K562 (cell line): ENCODE measurements at regions not wholly inside any gene's neighbourhood (a gene's known extent, or its start where the extent isn't known, plus 50 kb on each side); places are given as distances from the start of the nearest gene placed in this dataset.

ENCODE experiments used
- BCL6 ChIP-seq: fragments of 250-450 bp; sonication (Bioruptor Pico); IDR thresholded peaks from 2 replicates; pipeline ENCODE4 v1.4.0; 2020
- CBFA2T2 ChIP-seq: fragments of 450-650 bp; conservative IDR thresholded peaks from 2 replicates; pipeline ENCODE4 v1.6.1; 2017; ENCODE audit warnings: mild to moderate bottlenecking
- CHD1 ChIP-seq: fragments of 200-600 bp; sonication (generic); IDR thresholded peaks from one replicate; pipeline ENCODE4 v1.6.1; 2012; ENCODE audit warnings: mild to moderate bottlenecking, moderate library complexity, low read length, inconsistent platforms
- CHD7 ChIP-seq: fragments of 200-600 bp; sonication (generic); IDR thresholded peaks from one replicate; pipeline ENCODE4 v1.6.1; 2012; ENCODE audit warnings: mild to moderate bottlenecking, low read depth, low read length, inconsistent platforms
- DLX4 ChIP-seq: fragments of 250-450 bp; sonication (Bioruptor Pico); IDR thresholded peaks from 2 replicates; pipeline ENCODE4 v1.6.1; 2021; ENCODE audit warnings: mild to moderate bottlenecking
- EGR1 ChIP-seq: fragments of 450-650 bp; conservative IDR thresholded peaks from 2 replicates; pipeline ENCODE4 v1.6.1; 2017; ENCODE audit warnings: mild to moderate bottlenecking
- FOXJ2 ChIP-seq: fragments of 200-800 bp; sonication (Bioruptor generic); IDR thresholded peaks from 2 replicates; pipeline ENCODE4 v1.6.1; 2016; ENCODE audit warnings: missing genetic modification characterization, missing compliant biosample characterization
- FUS ChIP-seq: fragments of 200-400 bp; formaldehyde crosslinking; optimal IDR thresholded peaks from 2 replicates; pipeline ENCODE3; 2017; ENCODE audit warnings: low read depth, low read length
- HNRNPLL ChIP-seq: fragments of 200-400 bp; formaldehyde crosslinking; IDR thresholded peaks from 2 replicates; pipeline ENCODE4 v1.6.1; 2017; ENCODE audit warnings: low read length, low read depth, mild to moderate bottlenecking; ENCODE audit not compliant: poor library complexity, severe bottlenecking
- NCOA4 ChIP-seq: fragments of 450-650 bp; IDR thresholded peaks from 2 replicates; pipeline ENCODE4 v1.6.1; 2018; ENCODE audit warnings: mild to moderate bottlenecking; ENCODE audit not compliant: partially characterized antibody
- NR2F6 ChIP-seq: fragments of 450-650 bp; formaldehyde crosslinking; IDR thresholded peaks from 2 replicates; pipeline ENCODE4 v1.4.0; 2020; ENCODE audit warnings: mild to moderate bottlenecking
- PHF8 ChIP-seq: fragments of 200-600 bp; sonication (generic); IDR thresholded peaks from 2 replicates; pipeline ENCODE4 v1.6.1; 2012; ENCODE audit warnings: mixed run types, mild to moderate bottlenecking, inconsistent platforms, low read length, moderate library complexity, borderline replicate concordance
- PTTG1 ChIP-seq: fragments of 450-650 bp; IDR thresholded peaks from 2 replicates; pipeline ENCODE4 v1.6.1; 2016; ENCODE audit warnings: low read depth, mild to moderate bottlenecking, missing genetic modification characterization, missing compliant biosample characterization
- RUNX1 ChIP-seq: sonication (generic); IDR thresholded peaks from 2 replicates; pipeline ENCODE4 v1.6.1; 2016; ENCODE audit warnings: antibody characterized with exemption, low read depth
- SNAPC5 ChIP-seq: fragments of 250-450 bp; sonication (Bioruptor Pico); IDR thresholded peaks from 2 replicates; pipeline ENCODE4 v1.8.0; 2021; ENCODE audit warnings: moderate library complexity, mild to moderate bottlenecking, inconsistent platforms
- SP2 ChIP-seq: IDR thresholded peaks from 2 replicates; pipeline ENCODE4 v1.6.1; 2011; ENCODE audit warnings: mild to moderate bottlenecking, low read depth, low read length, moderate library complexity; ENCODE audit not compliant: poor library complexity, severe bottlenecking; ENCODE audit errors: extremely low read depth
- TAF9B ChIP-seq: fragments of 450-650 bp; IDR thresholded peaks from 2 replicates; pipeline ENCODE4 v1.6.1; 2018; ENCODE audit warnings: mild to moderate bottlenecking; ENCODE audit not compliant: partially characterized antibody
- TEAD2 ChIP-seq: fragments of 450-650 bp; IDR thresholded peaks from 2 replicates; pipeline ENCODE4 v1.6.1; 2016; ENCODE audit warnings: missing genetic modification characterization, control low read depth, missing compliant biosample characterization
- ZC3H4 ChIP-seq: sonication (generic); formaldehyde crosslinking; IDR thresholded peaks from 2 replicates; pipeline ENCODE4 v1.9.0; 2021; ENCODE audit warnings: missing genetic modification reagents, borderline replicate concordance

GRCh38 chr3:72123908-72124441, 339.0 kb upstream of the PROK2 start (continued):
- no peak for TF ChIP-seq CHD7
- no peak for TF ChIP-seq DLX4 (CRISPR knock-in tag)
- no peak for TF ChIP-seq PHF8
- TF ChIP-seq ZC3H4 (CRISPR knock-in tag), result no peak
- TF ChIP-seq FUS, result no peak
- TF ChIP-seq PTTG1 (tag), result no peak
- TF ChIP-seq SP2, result no peak
- TF ChIP-seq RUNX1, result no peak
- no peak for TF ChIP-seq EGR1
- no peak for TF ChIP-seq HNRNPLL
- TF ChIP-seq CBFA2T2, result no peak
- no peak for TF ChIP-seq BCL6
- TF ChIP-seq NCOA4, result no peak
- TF ChIP-seq TAF9B, result no peak
- no peak for TF ChIP-seq SNAPC5 (CRISPR knock-in tag)
- TF ChIP-seq NR2F6 (CRISPR knock-in tag), result no peak
- no peak for TF ChIP-seq TEAD2
- no peak for TF ChIP-seq CHD1
- peak; percentile 67 for TF ChIP-seq FOXJ2 (tag)
